Tibial artery (tissue), 4 donors: ENCODE measurements at regions not wholly inside any gene's neighbourhood (a gene's known extent, or its start where the extent isn't known, plus 50 kb on each side); places are given as distances from the start of the nearest gene placed in this dataset.

Experiments
- DNase-seq, 2 donors: peaks; one replicate each; pipeline ENCODE4 v3.0.0-alpha.2; 2019
- H3K27ac ChIP-seq, 2 donors: fragments of 200-600 bp; sonication (generic) in 1 of 2; 1 replicate in 1 of 2; 2 replicates in 1 of 2; pipeline ENCODE4 v1.5.1; 2018 to 2019; ENCODE audit warnings: mild to moderate bottlenecking in 1 of 2
- H3K27me3 ChIP-seq, 2 donors: fragments of 200-600 bp; sonication (generic) in 1 of 2; one replicate each; pipeline versions ENCODE4 v1.5.1 to v1.6.0; 2016 to 2019
- H3K36me3 ChIP-seq, 3 donors: fragments of 200-600 bp; sonication (generic) in 2 of 3; one replicate each; pipeline ENCODE4 v1.5.1; 2016 to 2019; ENCODE audit warnings: mild to moderate bottlenecking in 2 of 3
- H3K4me1 ChIP-seq, 4 donors: fragments of 200-600 bp; sonication (generic) in 2 of 4; 1 replicate in 3 of 4; 2 replicates in 1 of 4; pipeline ENCODE4 v1.5.1; 2016 to 2019
- H3K4me3 ChIP-seq, 2 donors: fragments of 200-600 bp; sonication (generic) in 1 of 2; 1 replicate in 1 of 2; 2 replicates in 1 of 2; pipeline ENCODE4 v1.5.1; 2018 to 2019; ENCODE audit warnings: mild to moderate bottlenecking in 2 of 2
- H3K9me3 ChIP-seq, 3 donors: fragments of 200-600 bp; sonication (generic) in 1 of 3; one replicate each; pipeline ENCODE4 v1.5.1; 2016 to 2019
- intact Hi-C: fragments of 100-400 bp; cut with DNase I; formaldehyde crosslinking; loops from one replicate; pipeline ENCODE4 v1.15.0; 2023; ENCODE audit warnings: low total_unique reads
- TF ChIP-seq, protein P1 (sequence below), 2 experiments: fragments of 200-600 bp in 1 of 2; fragments of 450-650 bp in 1 of 2; IDR thresholded peaks; one replicate each; pipeline ENCODE4 v1.5.1; 2017 to 2019; ENCODE audit warnings: antibody characterized with exemption in 2 of 2, mild to moderate bottlenecking in 1 of 2, moderate library complexity in 1 of 2

DNA sequence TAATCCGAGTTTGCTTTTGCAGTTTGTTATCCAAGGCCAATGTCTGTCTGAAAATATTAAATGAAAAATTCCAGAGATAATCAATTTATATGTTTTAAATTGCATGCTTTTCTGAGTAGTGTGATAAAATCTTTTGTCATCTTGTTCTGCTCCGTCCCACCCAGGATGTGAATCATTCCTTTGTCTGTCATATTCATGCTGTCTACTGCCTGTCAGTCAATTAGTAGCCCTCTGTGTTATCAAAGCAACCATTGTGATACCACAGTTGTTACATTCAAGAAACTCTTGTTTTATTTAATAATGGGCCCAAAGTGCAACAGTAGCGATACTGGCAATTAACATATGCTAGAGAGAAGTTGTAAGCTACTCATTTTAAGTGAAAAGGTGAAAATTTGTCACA lies 819.3 kb downstream of the BRINP3 start:
- H3K4me3 ChIP-seq, result no peak overlapping the region
- no peaks in the 10 kb centered on the region for H3K27me3 ChIP-seq
- no peak for DNase-seq
- no peaks in the 10 kb centered on the region for H3K9me3 ChIP-seq
- H3K4me1 ChIP-seq, result no peaks in the 10 kb centered on the region
- no peaks in the 10 kb centered on the region for H3K36me3 ChIP-seq
- intact Hi-C loops, result no loop called here
- no peak overlapping the region for H3K27ac ChIP-seq
- TF ChIP-seq, protein P1, sequence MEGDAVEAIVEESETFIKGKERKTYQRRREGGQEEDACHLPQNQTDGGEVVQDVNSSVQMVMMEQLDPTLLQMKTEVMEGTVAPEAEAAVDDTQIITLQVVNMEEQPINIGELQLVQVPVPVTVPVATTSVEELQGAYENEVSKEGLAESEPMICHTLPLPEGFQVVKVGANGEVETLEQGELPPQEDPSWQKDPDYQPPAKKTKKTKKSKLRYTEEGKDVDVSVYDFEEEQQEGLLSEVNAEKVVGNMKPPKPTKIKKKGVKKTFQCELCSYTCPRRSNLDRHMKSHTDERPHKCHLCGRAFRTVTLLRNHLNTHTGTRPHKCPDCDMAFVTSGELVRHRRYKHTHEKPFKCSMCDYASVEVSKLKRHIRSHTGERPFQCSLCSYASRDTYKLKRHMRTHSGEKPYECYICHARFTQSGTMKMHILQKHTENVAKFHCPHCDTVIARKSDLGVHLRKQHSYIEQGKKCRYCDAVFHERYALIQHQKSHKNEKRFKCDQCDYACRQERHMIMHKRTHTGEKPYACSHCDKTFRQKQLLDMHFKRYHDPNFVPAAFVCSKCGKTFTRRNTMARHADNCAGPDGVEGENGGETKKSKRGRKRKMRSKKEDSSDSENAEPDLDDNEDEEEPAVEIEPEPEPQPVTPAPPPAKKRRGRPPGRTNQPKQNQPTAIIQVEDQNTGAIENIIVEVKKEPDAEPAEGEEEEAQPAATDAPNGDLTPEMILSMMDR (IDR thresholded peaks at IDR 0.05), result no peak

DNA sequence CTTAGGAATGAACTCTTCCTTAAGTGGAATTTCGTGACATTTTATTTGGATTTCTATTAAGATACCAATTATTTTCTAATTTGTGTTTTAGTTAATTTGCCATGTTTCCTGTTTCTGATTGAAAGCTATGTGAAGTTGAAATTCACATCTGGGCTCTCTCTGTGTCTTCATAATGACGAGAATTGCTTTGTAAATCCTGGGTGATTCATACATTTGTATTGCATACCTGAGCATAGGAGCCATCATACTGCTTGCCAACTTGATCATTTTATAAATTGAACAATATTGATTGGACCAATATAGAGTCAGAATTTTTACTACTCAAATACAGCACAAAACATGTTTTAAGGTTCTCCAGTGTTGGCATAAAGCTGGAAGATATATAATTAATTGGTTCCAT lies 817.9 kb downstream of the BRINP3 start:
- TF ChIP-seq, protein P1 (IDR thresholded peaks at IDR 0.05), result no peak
- DNase-seq, result no peak
- H3K36me3 ChIP-seq, result no peaks in the 10 kb centered on the region
- no peaks in the 10 kb centered on the region for H3K27me3 ChIP-seq
- no peak overlapping the region for H3K4me3 ChIP-seq
- intact Hi-C loops, result no loop called here
- H3K27ac ChIP-seq, result no peak overlapping the region
- no peaks in the 10 kb centered on the region for H3K4me1 ChIP-seq
- no peaks in the 10 kb centered on the region for H3K9me3 ChIP-seq

DNA sequence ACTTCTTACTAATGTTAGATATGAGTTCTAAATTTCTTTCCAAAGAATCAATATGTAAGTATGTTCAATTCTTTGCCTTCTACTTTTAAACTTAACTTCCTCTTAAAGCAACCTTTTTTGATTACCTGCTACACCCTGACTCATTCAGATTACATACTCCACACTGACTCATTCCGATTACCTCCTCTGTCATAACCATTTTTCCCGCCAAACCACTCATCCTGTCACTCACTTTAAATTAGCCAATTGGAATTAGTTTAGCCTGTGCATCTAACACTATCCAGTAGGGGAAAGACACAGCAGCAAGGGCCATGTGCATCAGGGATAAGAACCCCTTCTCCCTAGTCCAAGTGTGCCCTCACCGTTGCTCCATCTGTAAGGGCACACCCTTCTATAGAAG lies 815.5 kb downstream of the BRINP3 start:
- H3K27me3 ChIP-seq, result no peaks in the 10 kb centered on the region
- H3K4me3 ChIP-seq, result no peak overlapping the region
- no peak overlapping the region for H3K27ac ChIP-seq
- H3K4me1 ChIP-seq, result no peaks in the 10 kb centered on the region
- intact Hi-C loops, result no loop called here
- H3K36me3 ChIP-seq, result no peaks in the 10 kb centered on the region
- no peak for DNase-seq
- no peaks in the 10 kb centered on the region for H3K9me3 ChIP-seq
- TF ChIP-seq, protein P1 (IDR thresholded peaks at IDR 0.05), result no peak

DNA sequence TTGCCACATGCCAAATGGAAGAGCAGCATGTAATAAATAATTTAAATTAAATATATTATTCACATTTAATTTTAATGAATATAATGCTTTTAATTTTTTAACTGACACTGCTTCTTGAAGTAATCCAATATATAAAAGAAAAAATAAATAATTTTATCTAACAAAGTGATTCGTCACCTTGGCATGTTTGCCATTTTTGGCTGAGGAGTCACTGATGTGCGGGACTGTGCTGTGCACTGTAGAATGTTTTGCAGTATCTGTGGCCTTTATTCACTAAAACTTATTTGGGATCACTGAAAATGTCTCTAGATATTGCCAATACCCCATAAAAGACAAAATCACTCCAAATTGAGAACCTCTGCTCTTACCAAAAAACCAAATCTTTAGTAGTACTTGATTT lies 807.8 kb downstream of the BRINP3 start:
- Histone ChIP-seq H3K27me3 (no peaks in the 10 kb centered on the region), H3K36me3 (no peaks in the 10 kb centered on the region), H3K4me1 (no peaks in the 10 kb centered on the region), H3K4me3 (no peak overlapping the region), H3K27ac (no peak overlapping the region), H3K9me3 (no peaks in the 10 kb centered on the region)
- TF ChIP-seq, protein P1 (IDR thresholded peaks at IDR 0.05), result no peak
- intact Hi-C loops, result no loop called here
- no peak for DNase-seq

DNA sequence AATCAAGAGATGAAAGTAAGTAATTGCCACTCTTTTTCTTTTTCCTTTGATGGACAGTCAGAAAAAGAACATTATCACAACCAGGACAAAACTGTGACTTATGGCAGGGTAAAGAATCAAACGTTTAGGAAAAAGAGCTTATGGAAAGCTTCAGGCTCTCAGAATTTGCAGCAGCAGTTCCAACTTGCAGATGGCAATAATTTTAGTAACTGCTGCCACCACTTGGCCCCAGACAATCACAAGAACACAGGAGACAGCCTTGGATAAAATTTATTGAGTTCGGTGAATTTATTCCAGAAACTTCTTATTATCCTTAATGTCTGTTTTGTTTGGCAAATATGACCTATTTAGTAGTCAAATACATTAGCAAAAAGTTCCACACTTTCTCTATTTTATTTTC lies 804.4 kb downstream of the BRINP3 start:
- no peaks in the 10 kb centered on the region for H3K4me1 ChIP-seq
- TF ChIP-seq, protein P1 (IDR thresholded peaks at IDR 0.05), result no peak
- intact Hi-C loops, result no loop called here
- no peak overlapping the region for H3K4me3 ChIP-seq
- H3K9me3 ChIP-seq, result no peaks in the 10 kb centered on the region
- no peaks in the 10 kb centered on the region for H3K36me3 ChIP-seq
- no peak overlapping the region for H3K27ac ChIP-seq
- DNase-seq, result no peak
- no peaks in the 10 kb centered on the region for H3K27me3 ChIP-seq

DNA sequence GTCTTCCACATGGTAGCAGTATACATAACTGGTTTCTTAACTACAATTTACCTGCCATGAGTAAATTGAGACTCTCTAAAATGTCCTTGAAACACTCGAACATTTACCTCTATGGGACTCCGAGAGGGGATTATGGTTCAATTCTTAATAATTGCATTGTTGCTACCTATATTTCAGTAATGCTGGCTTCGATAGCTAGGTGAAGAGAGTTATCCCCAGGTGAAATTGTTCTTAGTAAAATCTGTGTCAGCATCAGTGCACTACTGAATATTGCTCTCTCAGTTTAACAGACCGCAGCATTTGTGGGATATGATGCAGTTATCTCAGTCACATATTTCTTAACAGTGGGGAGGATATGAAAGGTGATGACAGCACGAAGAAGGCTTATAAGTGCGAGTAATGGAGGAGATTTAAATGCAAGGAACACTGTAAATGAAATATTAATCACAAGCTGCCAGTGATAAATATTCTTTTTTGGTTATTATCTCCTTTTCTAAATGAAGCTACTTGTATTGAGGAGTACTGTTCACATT lies 801.9 kb downstream of the BRINP3 start:
- no peak for DNase-seq
- H3K27ac ChIP-seq, result no peak overlapping the region
- H3K27me3 ChIP-seq, result no peaks in the 10 kb centered on the region
- TF ChIP-seq, protein P1 (IDR thresholded peaks at IDR 0.05), result no peak
- no peaks in the 10 kb centered on the region for H3K36me3 ChIP-seq
- no peak overlapping the region for H3K4me3 ChIP-seq
- intact Hi-C loops, result no loop called here
- no peaks in the 10 kb centered on the region for H3K9me3 ChIP-seq
- no peaks in the 10 kb centered on the region for H3K4me1 ChIP-seq
